H1 (cell line): ENCODE measurements at regions not wholly inside any gene's neighbourhood (a gene's known extent, or its start where the extent isn't known, plus 50 kb on each side); places are given as distances from the start of the nearest gene placed in this dataset.

Experiments used
- CTCF ChIA-PET: fragments of 300-600 bp; sonication (Branson Sonifier 250); formaldehyde crosslinking; loops from one replicate; lab custom pipeline; 2021; ENCODE audit not compliant: partially characterized antibody; lab: Charles Lee
- POLR2A ChIA-PET: fragments of 300-600 bp; sonication (Branson Sonifier 250); formaldehyde crosslinking; loops from one replicate; lab custom pipeline; 2021; ENCODE audit warnings: inconsistent platforms; ENCODE audit not compliant: partially characterized antibody; lab: Charles Lee
- DNase-seq, 2 experiments: peaks; one replicate each; pipeline versions ENCODE4 v3.0.0 to v3.0.0-alpha.2; 2010 to 2022; ENCODE audit warnings: low spot score in 2 of 2, low read depth in 1 of 2, mixed read lengths in 1 of 2
- FAIRE-seq: peaks from 2 replicates; lab custom pipeline; 2011; peaks lifted over from hg19 to GRCh38; lab: Jason Lieb, UNC
- H2AFZ ChIP-seq: 2 replicates; pipeline ENCODE4 v1.8.1; 2012; ENCODE audit warnings: low read length, inconsistent platforms
- H2AK5ac ChIP-seq: 2 replicates; pipeline ENCODE4 v1.6.1; 2013; ENCODE audit warnings: low read depth, low read length
- H2BK120ac ChIP-seq: replicated peaks from 2 replicates; pipeline ENCODE3; 2013; ENCODE audit warnings: low read depth, low read length, inconsistent platforms
- H2BK12ac ChIP-seq: 2 replicates; pipeline ENCODE4 v1.6.1; 2013; ENCODE audit warnings: low read depth, low read length
- H2BK15ac ChIP-seq: 2 replicates; pipeline ENCODE4 v1.6.1; 2013; ENCODE audit warnings: low read length
- H2BK20ac ChIP-seq: 2 replicates; pipeline ENCODE4 v1.6.1; 2013; ENCODE audit warnings: low read length
- H2BK5ac ChIP-seq: 2 replicates; pipeline ENCODE4 v1.6.1; 2013; ENCODE audit warnings: low read depth, low read length
- H3K14ac ChIP-seq: 2 replicates; pipeline ENCODE4 v1.6.1; 2013; ENCODE audit warnings: inconsistent platforms; ENCODE audit not compliant: insufficient read length
- H3K18ac ChIP-seq: 2 replicates; pipeline ENCODE4 v1.6.1; 2013; ENCODE audit warnings: low read length; ENCODE audit errors: extremely low read depth
- H3K23ac ChIP-seq: 2 replicates; pipeline ENCODE4 v1.6.1; 2013; ENCODE audit warnings: inconsistent platforms; ENCODE audit not compliant: insufficient read length
- H3K23me2 ChIP-seq: 2 replicates; pipeline ENCODE4 v1.6.1; 2013; ENCODE audit warnings: low read depth, low read length
- H3K27ac ChIP-seq: 2 replicates; pipeline ENCODE4 v1.6.1; 2011; ENCODE audit warnings: low read depth, low read length, inconsistent platforms
- H3K27me3 ChIP-seq, 4 experiments: replicated peaks in 1 of 4; 1 replicate in 1 of 4; 2 replicates in 3 of 4; pipeline versions ENCODE4 v1.6.1 to v1.8.1; 2011 to 2013; ENCODE audit warnings: low read length in 3 of 4, mild to moderate bottlenecking in 3 of 4, inconsistent platforms in 2 of 4, mixed read lengths in 2 of 4, moderate library complexity in 1 of 4; ENCODE audit not compliant: control insufficient read depth in 3 of 4, insufficient read depth in 3 of 4; ENCODE audit errors: extremely low read depth in 1 of 4
- H3K36me3 ChIP-seq, 4 experiments: 2 replicates each; pipeline versions ENCODE4 v1.6.1 to v1.8.1; 2011 to 2013; ENCODE audit warnings: mild to moderate bottlenecking in 4 of 4, low read length in 3 of 4, moderate library complexity in 2 of 4, control low read depth in 1 of 4, inconsistent platforms in 1 of 4; ENCODE audit not compliant: insufficient read depth in 4 of 4, control insufficient read depth in 2 of 4
- H3K4ac ChIP-seq: replicated peaks from 2 replicates; pipeline ENCODE3; 2013; ENCODE audit warnings: low read length, low read depth, mixed read lengths, inconsistent platforms; ENCODE audit not compliant: insufficient read length
- H3K4me1 ChIP-seq, 4 experiments: replicated peaks in 1 of 4; 1 replicate in 1 of 4; 2 replicates in 3 of 4; pipeline versions ENCODE4 v1.6.1 to v1.8.1; 2011 to 2013; ENCODE audit warnings: low read length in 3 of 4, inconsistent platforms in 2 of 4, mixed read lengths in 1 of 4; ENCODE audit not compliant: insufficient read depth in 4 of 4, control insufficient read depth in 3 of 4
- H3K4me2 ChIP-seq, 2 experiments: 2 replicates each; pipeline versions ENCODE4 v1.6.1 to v1.8.1; 2011 to 2013; ENCODE audit warnings: low read depth in 2 of 2, low read length in 2 of 2, control low read depth in 1 of 2, inconsistent platforms in 1 of 2, mild to moderate bottlenecking in 1 of 2; ENCODE audit not compliant: insufficient read depth in 1 of 2
- H3K4me3 ChIP-seq, 4 experiments: fragments of 200-600, 300-600 bp in 1 of 4; sonication (generic), shearing (Covaris generic), sonication (Bioruptor Twin) in 1 of 4; 2 replicates each; pipeline versions ENCODE4 v1.5.1 to v1.8.1; 2011 to 2016; ENCODE audit warnings: low read length in 4 of 4, low read depth in 3 of 4, control low read depth in 2 of 4, inconsistent platforms in 2 of 4, mild to moderate bottlenecking in 2 of 4, mixed read lengths in 1 of 4, moderate library complexity in 1 of 4; ENCODE audit not compliant: insufficient read depth in 2 of 4; ENCODE audit errors: extremely low read depth in 1 of 4
- H3K56ac ChIP-seq: replicated peaks from 2 replicates; pipeline ENCODE3; 2013; ENCODE audit warnings: low read depth, mild to moderate bottlenecking, mixed read lengths, low read length, inconsistent platforms; ENCODE audit not compliant: insufficient read length
- H3K79me1 ChIP-seq: 2 replicates; pipeline ENCODE4 v1.6.1; 2013; ENCODE audit warnings: low read depth, low read length, control low read depth
- H3K79me2 ChIP-seq, 2 experiments: 2 replicates each; pipeline versions ENCODE4 v1.6.1 to v1.8.1; 2012 to 2013; ENCODE audit warnings: low read length in 2 of 2, mild to moderate bottlenecking in 2 of 2, inconsistent platforms in 1 of 2; ENCODE audit not compliant: insufficient read depth in 2 of 2, control insufficient read depth in 1 of 2
- H3K9ac ChIP-seq, 4 experiments: replicated peaks in 1 of 4; 1 replicate in 1 of 4; 2 replicates in 3 of 4; pipeline versions ENCODE4 v1.6.1 to v1.8.1; 2011 to 2013; ENCODE audit warnings: low read depth in 3 of 4, low read length in 3 of 4, control low read depth in 2 of 4, mild to moderate bottlenecking in 2 of 4, moderate library complexity in 2 of 4, inconsistent platforms in 1 of 4; ENCODE audit errors: extremely low read depth in 1 of 4
- H3K9me3 ChIP-seq, 2 experiments: 2 replicates each; pipeline versions ENCODE4 v1.6.1 to v1.8.1; 2012 to 2013; ENCODE audit warnings: mild to moderate bottlenecking in 2 of 2, moderate library complexity in 2 of 2, control low read depth in 1 of 2, inconsistent platforms in 1 of 2, low read depth in 1 of 2, low read length in 1 of 2, mixed read lengths in 1 of 2; ENCODE audit not compliant: insufficient read depth in 2 of 2
- H4K20me1 ChIP-seq, 2 experiments: replicated peaks in 1 of 2; 2 replicates each; pipeline versions ENCODE3 to v1.8.1; 2011 to 2013; ENCODE audit warnings: inconsistent platforms in 2 of 2, low read length in 2 of 2, mild to moderate bottlenecking in 1 of 2; ENCODE audit not compliant: insufficient read depth in 2 of 2, control insufficient read depth in 1 of 2
- H4K5ac ChIP-seq: 2 replicates; pipeline ENCODE4 v1.6.1; 2013; ENCODE audit warnings: low read length, low read depth, mixed read lengths, inconsistent platforms; ENCODE audit not compliant: insufficient read length
- H4K8ac ChIP-seq: 2 replicates; pipeline ENCODE4 v1.8.0; 2013; ENCODE audit warnings: mild to moderate bottlenecking, moderate library complexity, low read length, inconsistent platforms; ENCODE audit not compliant: insufficient read depth; ENCODE audit errors: extremely low read depth
- H4K91ac ChIP-seq: replicated peaks from 2 replicates; pipeline ENCODE3; 2013; ENCODE audit warnings: low read length, mixed read lengths, inconsistent platforms; ENCODE audit not compliant: insufficient read length
- ASH2L ChIP-seq: fragments of 200-600, 300-600 bp; sonication (generic); IDR thresholded peaks from one replicate; pipeline ENCODE4 v1.7.1; 2017; ENCODE audit warnings: low read length
- ATF3 ChIP-seq: IDR thresholded peaks from 2 replicates; pipeline ENCODE4 v1.6.1; 2011; ENCODE audit warnings: low read depth, mild to moderate bottlenecking, low read length; ENCODE audit not compliant: insufficient read depth
- CHD1 ChIP-seq: IDR thresholded peaks from 2 replicates; pipeline ENCODE4 v1.6.1; 2012; ENCODE audit warnings: low read depth, low read length, improper control_type of control experiment
- HDAC6 ChIP-seq: IDR thresholded peaks from one replicate; pipeline ENCODE4 v1.7.1; 2012; ENCODE audit warnings: low read depth, mild to moderate bottlenecking, inconsistent platforms, low read length, moderate library complexity
- KDM1A ChIP-seq: fragments of 200-600, 300-600 bp; sonication (generic); IDR thresholded peaks from 2 replicates; pipeline ENCODE4 v1.7.1; 2016; ENCODE audit warnings: mild to moderate bottlenecking, low read length, borderline replicate concordance
- KDM5A ChIP-seq: fragments of 200-600 bp; IDR thresholded peaks from 2 replicates; pipeline ENCODE4 v1.7.1; 2012; ENCODE audit warnings: mild to moderate bottlenecking, low read length, inconsistent platforms, mixed read lengths
- NRF1 ChIP-seq: IDR thresholded peaks from 2 replicates; pipeline ENCODE4 v1.6.1; 2011; ENCODE audit warnings: mild to moderate bottlenecking, low read depth, low read length, improper control_type of control experiment
- RBBP5 ChIP-seq: IDR thresholded peaks from 2 replicates; pipeline ENCODE4 v1.7.1; 2012; ENCODE audit warnings: low read depth, mild to moderate bottlenecking, inconsistent platforms, low read length, moderate library complexity, borderline replicate concordance
- SP2 ChIP-seq: IDR thresholded peaks from 2 replicates; pipeline ENCODE4 v1.6.1; 2012; ENCODE audit warnings: mild to moderate bottlenecking, low read length, inconsistent platforms
- SUZ12 ChIP-seq: fragments of 200-600 bp; sonication (generic); IDR thresholded peaks from 2 replicates; pipeline ENCODE4 v1.6.1; 2012; ENCODE audit warnings: mild to moderate bottlenecking, inconsistent platforms, low read length, moderate library complexity, mixed read lengths
- TBP ChIP-seq: IDR thresholded peaks from 2 replicates; pipeline ENCODE4 v1.6.1; 2011; ENCODE audit warnings: low read depth, low read length, improper control_type of control experiment
- TCF12 ChIP-seq: IDR thresholded peaks from 2 replicates; pipeline ENCODE4 v1.6.1; 2011; ENCODE audit warnings: low read depth, mild to moderate bottlenecking, low read length
- USF2 ChIP-seq: IDR thresholded peaks from 2 replicates; pipeline ENCODE4 v1.6.1; 2011; ENCODE audit warnings: low read length, improper control_type of control experiment
- YY1 ChIP-seq: IDR thresholded peaks from 2 replicates; pipeline ENCODE4 v1.6.1; 2011; ENCODE audit warnings: low read depth, mild to moderate bottlenecking, low read length
- ZNF274 ChIP-seq: IDR thresholded peaks from 2 replicates; pipeline ENCODE4 v1.7.0; 2012; ENCODE audit warnings: low read length, borderline replicate concordance; ENCODE audit errors: extremely low read depth
- WGBS, 2 experiments: shearing (Covaris generic) in 1 of 2; methylation state at CpG; one replicate each; pipeline versions ENCODE4 v1.1.6 to v1.1.7; 2013 to 2015; ENCODE audit warnings: low lambda C conversion rate in 2 of 2, mixed read lengths in 2 of 2, inconsistent platforms in 1 of 2, low coverage in 1 of 2, missing lambda C conversion rate in 1 of 2; ENCODE audit not compliant: insufficient replicate concordance in 2 of 2, insufficient coverage in 1 of 2, insufficient read length in 1 of 2; ENCODE audit errors: extremely low coverage in 1 of 2, missing lambda C conversion rate in 1 of 2; 5-methylcytosine and 5-hydroxymethylcytosine counted together

- Histone ChIP-seq H4K20me1 (no peaks in the 10 kb centered on the region), H3K27ac (no peak overlapping the region), H3K79me2 (no peaks in the 10 kb centered on the region), H3K36me3 (no peaks in the 10 kb centered on the region), H3K56ac (no peak overlapping the region), H2BK5ac (no peak overlapping the region), H3K4me1 (no peaks in the 10 kb centered on the region), H2BK120ac (no peak overlapping the region), H3K23ac (no peak overlapping the region), H2BK15ac (no peak overlapping the region), H3K4me3 (no peak overlapping the region), H4K5ac (no peak overlapping the region), H3K9me3 (no peaks in the 10 kb centered on the region), H3K79me1 (no peaks in the 10 kb centered on the region), H3K23me2 (no peaks in the 10 kb centered on the region), H2BK12ac (no peak overlapping the region), H3K9ac (no peak overlapping the region), H3K14ac (no peak overlapping the region), H3K27me3 (no peaks in the 10 kb centered on the region), H3K4ac (no peak overlapping the region), H3K18ac (no peak overlapping the region), H2AK5ac (no peak overlapping the region), H2BK20ac (no peak overlapping the region), H3K4me2 (no peak overlapping the region), H4K91ac (no peak overlapping the region), H2AFZ (no peak overlapping the region), H4K8ac (no peak overlapping the region)
- FAIRE-seq (no peak), DNase-seq (no peak)
- ChIA-PET CTCF (no interaction called here), POLR2A (no interaction called here)
- WGBS, 2 experiments: 89% methylated on average over 2 of the region's 2 CpGs; no CpG with 5 or more reads in 1 of the 2 experiments
- no peak for TF ChIP-seq NRF1
- TF ChIP-seq CHD1: no peak
- TF ChIP-seq ZNF274: no peak
- TF ChIP-seq HDAC6: no peak
- no peak for TF ChIP-seq USF2
- no peak for TF ChIP-seq TBP
- no peak for TF ChIP-seq SUZ12
- TF ChIP-seq ASH2L: no peak
- TF ChIP-seq TCF12: no peak
- TF ChIP-seq SP2: no peak
- no peak for TF ChIP-seq KDM1A
- TF ChIP-seq ATF3: no peak
- TF ChIP-seq KDM5A: no peak
- TF ChIP-seq YY1: no peak
- no peak for TF ChIP-seq RBBP5
Observed at GRCh38 chr12:87660291-87660690, 368.9 kb downstream of the C12orf50 start.
